ENCODE measurements at regions not wholly inside any gene's neighbourhood (a gene's known extent, or its start where the extent isn't known, plus 50 kb on each side); places are given as distances from the start of the nearest gene placed in this dataset.

DNA sequence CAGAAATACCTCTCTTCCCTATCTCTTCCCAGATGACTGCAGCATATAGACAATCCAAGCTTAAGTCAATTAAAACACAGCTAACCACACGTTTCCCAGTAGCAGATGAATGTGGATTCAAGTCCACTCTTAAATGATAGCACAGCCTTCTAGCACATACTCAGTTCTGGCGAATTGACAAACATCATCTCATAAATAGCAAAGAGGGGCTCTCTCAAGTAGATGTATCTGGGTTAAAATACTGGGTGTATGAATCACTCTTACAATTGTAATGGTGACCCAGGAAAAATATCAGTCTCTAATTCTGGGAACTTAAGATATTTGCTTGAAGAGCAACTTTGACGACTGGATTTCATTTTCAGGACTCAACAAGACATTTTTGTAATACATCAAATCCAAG lies 67.0 kb upstream of the HAPLN1 start:
- no peak for DNase-seq (ENCODE audit: low spot score)
- TF ChIP-seq NFE2 (CRISPR knock-in tag; IDR thresholded peaks at IDR 0.05) (no peak), ZBTB7B (CRISPR knock-in tag; IDR thresholded peaks at IDR 0.05) (no peak), MAZ (IDR thresholded peaks at IDR 0.05; ENCODE audit: borderline replicate concordance, low read depth, low read length) (no peak), MAZ (CRISPR knock-in tag; IDR thresholded peaks at IDR 0.05; ENCODE audit: low read depth) (no peak), ZNF839 (CRISPR knock-in tag; IDR thresholded peaks at IDR 0.05; ENCODE audit: borderline replicate concordance) (no peak), ZNF3 (CRISPR knock-in tag; IDR thresholded peaks at IDR 0.05) (no peak), ZNF891 (CRISPR knock-in tag; IDR thresholded peaks at IDR 0.05) (no peak)
- TF ChIP-seq, protein P1, sequence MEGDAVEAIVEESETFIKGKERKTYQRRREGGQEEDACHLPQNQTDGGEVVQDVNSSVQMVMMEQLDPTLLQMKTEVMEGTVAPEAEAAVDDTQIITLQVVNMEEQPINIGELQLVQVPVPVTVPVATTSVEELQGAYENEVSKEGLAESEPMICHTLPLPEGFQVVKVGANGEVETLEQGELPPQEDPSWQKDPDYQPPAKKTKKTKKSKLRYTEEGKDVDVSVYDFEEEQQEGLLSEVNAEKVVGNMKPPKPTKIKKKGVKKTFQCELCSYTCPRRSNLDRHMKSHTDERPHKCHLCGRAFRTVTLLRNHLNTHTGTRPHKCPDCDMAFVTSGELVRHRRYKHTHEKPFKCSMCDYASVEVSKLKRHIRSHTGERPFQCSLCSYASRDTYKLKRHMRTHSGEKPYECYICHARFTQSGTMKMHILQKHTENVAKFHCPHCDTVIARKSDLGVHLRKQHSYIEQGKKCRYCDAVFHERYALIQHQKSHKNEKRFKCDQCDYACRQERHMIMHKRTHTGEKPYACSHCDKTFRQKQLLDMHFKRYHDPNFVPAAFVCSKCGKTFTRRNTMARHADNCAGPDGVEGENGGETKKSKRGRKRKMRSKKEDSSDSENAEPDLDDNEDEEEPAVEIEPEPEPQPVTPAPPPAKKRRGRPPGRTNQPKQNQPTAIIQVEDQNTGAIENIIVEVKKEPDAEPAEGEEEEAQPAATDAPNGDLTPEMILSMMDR (CRISPR knock-in tag; IDR thresholded peaks at IDR 0.05), result no peak
- TF ChIP-seq, protein P2, sequence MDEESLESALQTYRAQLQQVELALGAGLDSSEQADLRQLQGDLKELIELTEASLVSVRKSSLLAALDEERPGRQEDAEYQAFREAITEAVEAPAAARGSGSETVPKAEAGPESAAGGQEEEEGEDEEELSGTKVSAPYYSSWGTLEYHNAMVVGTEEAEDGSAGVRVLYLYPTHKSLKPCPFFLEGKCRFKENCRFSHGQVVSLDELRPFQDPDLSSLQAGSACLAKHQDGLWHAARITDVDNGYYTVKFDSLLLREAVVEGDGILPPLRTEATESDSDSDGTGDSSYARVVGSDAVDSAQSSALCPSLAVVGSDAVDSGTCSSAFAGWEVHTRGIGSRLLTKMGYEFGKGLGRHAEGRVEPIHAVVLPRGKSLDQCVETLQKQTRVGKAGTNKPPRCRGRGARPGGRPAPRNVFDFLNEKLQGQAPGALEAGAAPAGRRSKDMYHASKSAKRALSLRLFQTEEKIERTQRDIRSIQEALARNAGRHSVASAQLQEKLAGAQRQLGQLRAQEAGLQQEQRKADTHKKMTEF (CRISPR knock-in tag; IDR thresholded peaks at IDR 0.05), result no peak
- TF ChIP-seq, protein P3, sequence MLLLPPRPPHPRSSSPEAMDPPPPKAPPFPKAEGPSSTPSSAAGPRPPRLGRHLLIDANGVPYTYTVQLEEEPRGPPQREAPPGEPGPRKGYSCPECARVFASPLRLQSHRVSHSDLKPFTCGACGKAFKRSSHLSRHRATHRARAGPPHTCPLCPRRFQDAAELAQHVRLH (CRISPR knock-in tag; IDR thresholded peaks at IDR 0.05; ENCODE audit: borderline replicate concordance, low read depth), result no peak
- CTCF ChIA-PET (ENCODE audit: low intra/inter-chr PET ratio, low total read pairs), result no interaction called here

More for the DNA sequence above, 67.0 kb upstream of the HAPLN1 start:
- Histone ChIP-seq H3K27ac (ENCODE audit: extremely low read length, insufficient read depth, low read length) (no peak overlapping the region), H2AFZ (ENCODE audit: low read length) (no peak overlapping the region), H3K36me3 (replicated peaks in 1 of 2; ENCODE audit: control insufficient read depth in 1 of 2, insufficient read depth in 2 of 2, low read length in 2 of 2) (no peaks in the 10 kb centered on the region), H3K4me2 (ENCODE audit: low read depth, low read length) (no peak overlapping the region), H3K79me2 (ENCODE audit: insufficient read depth, low read length) (no peaks in the 10 kb centered on the region), H4K20me1 (ENCODE audit: insufficient read depth, low read length) (no peaks in the 10 kb centered on the region), H3K27me3 (ENCODE audit: control insufficient read depth in 1 of 2, insufficient read depth in 2 of 2, low read length in 2 of 2) (no peaks in the 10 kb centered on the region), H3K4me1 (ENCODE audit: insufficient read depth, low read length) (no peaks in the 10 kb centered on the region), H3K4me3 (replicated peaks in 1 of 3; ENCODE audit: insufficient read depth in 1 of 3, low read depth in 2 of 3, low read length in 3 of 3) (no peak overlapping the region), H3K9me3 (ENCODE audit: low read length) (no peaks in the 10 kb centered on the region), H3K9ac (ENCODE audit: insufficient read depth, low read depth, low read length) (no peak overlapping the region)
- FAIRE-seq, result no peak
- in situ Hi-C loops (cut with HindIII; ENCODE audit: extremely low pct_ligation_motif_present, low pct_unique_long_range_greater_than_20kb), result no loop called here
- no TSS peak for BruUV-seq (replicated peaks)
- intact Hi-C loops (cut with micrococcal nuclease; ENCODE audit: unreplicated experiment), result no loop called here
- no peak for ATAC-seq
- WGBS (ENCODE audit: low lambda C conversion rate), result 0% methylated on average over 3 of the region's 3 CpGs
- POLR2A ChIA-PET, result no interaction called here

All from HepG2 (cell line).